Motor neuron (in vitro differentiated cells): ENCODE measurements at regions not wholly inside any gene's neighbourhood (a gene's known extent, or its start where the extent isn't known, plus 50 kb on each side); places are given as distances from the start of the nearest gene placed in this dataset.
"Not testable (repeated sequence)": the region's sequence is repeated elsewhere in the genome, so short reads cannot be mapped to it uniquely, and the experiment has no call there.

ENCODE experiments used
- ATAC-seq, 8 experiments: fragments of 200-7000 bp; cut with Tn5 transposase; replicated peaks in 6 of 8; 2 replicates each; pipeline ENCODE4 v1.8.0; 2021; ENCODE audit warnings: mild to moderate bottlenecking in 8 of 8, moderate library complexity in 8 of 8
- H3K27ac ChIP-seq, 2 donors: fragments of 250-450 bp; sonication (Bioruptor Pico); 2 replicates each; pipeline ENCODE4 v1.9.0; 2021; ENCODE audit warnings: antibody characterized with exemption in 2 of 2, mild to moderate bottlenecking in 2 of 2, moderate library complexity in 1 of 2
- H3K4me1 ChIP-seq, 2 donors: fragments of 250-450 bp; sonication (Bioruptor Pico); replicated peaks in 1 of 2; 2 replicates each; pipeline ENCODE4 v1.6.1; 2021; ENCODE audit warnings: antibody characterized with exemption in 2 of 2, mild to moderate bottlenecking in 2 of 2, moderate library complexity in 1 of 2
- H3K4me3 ChIP-seq, 5 donors: fragments of 250-450 bp; sonication (Bioruptor Pico); 2 replicates each; pipeline ENCODE4 v1.9.0; 2021; ENCODE audit warnings: antibody characterized with exemption in 5 of 5, mild to moderate bottlenecking in 5 of 5, moderate library complexity in 4 of 5
- WGBS, 10 experiments: fragments of 450-650 bp; shearing (Covaris generic); methylation state at CpG; one replicate each; pipeline ENCODE4 v1.0.0; 2022; 5-methylcytosine and 5-hydroxymethylcytosine counted together
- in situ Hi-C, 9 experiments: fragments of 400-800 bp; cut with MboI; loops; one replicate each; pipeline ENCODE4 v1.15.0; 2021; ENCODE audit warnings: low sequenced_read_pairs in 9 of 9, low pct_unique_long_range_greater_than_20kb in 2 of 9; ENCODE audit not compliant: unreplicated experiment in 9 of 9

DNA sequence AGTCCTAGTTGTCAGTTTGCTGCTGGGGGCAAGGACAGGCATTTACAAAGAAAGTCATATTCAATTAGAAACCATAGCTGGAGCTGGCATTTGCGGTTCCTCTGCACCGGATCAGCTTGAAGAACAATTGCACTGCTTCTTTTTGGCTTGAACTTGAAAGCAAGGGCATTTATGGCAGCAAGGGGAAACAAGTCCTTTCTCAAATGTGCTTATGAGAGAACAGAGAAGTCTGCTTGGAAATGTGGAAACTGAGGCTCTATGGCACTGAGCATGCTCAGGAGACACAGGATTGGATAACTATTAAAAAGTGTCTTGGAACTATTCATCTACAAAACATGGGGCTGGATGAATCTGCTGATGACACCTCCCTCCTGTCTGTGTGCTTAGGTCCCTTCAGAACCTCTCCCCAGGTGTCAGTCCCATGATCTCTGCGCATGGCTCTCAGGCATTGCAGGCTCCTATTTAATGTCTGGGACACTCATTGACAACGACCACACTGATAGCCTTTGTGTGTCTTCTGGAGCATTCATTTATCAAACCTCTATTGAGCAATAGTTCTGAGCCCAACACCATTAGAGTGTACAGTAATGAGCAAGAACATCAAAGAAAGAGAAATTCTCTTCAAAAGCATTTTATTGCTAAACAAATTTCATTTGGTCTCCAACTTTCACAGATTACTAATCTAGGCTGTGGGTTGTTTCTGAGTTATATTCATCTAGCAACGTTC is 353.6 kb downstream of the ANAPC1 start:
- in situ Hi-C loops, H3K4me3 ChIP-seq, H3K4me1 ChIP-seq, H3K27ac ChIP-seq, ATAC-seq: not testable (repeated sequence)
- no CpG with 5 or more reads among the region's 5 CpGs for WGBS, 10 experiments

DNA sequence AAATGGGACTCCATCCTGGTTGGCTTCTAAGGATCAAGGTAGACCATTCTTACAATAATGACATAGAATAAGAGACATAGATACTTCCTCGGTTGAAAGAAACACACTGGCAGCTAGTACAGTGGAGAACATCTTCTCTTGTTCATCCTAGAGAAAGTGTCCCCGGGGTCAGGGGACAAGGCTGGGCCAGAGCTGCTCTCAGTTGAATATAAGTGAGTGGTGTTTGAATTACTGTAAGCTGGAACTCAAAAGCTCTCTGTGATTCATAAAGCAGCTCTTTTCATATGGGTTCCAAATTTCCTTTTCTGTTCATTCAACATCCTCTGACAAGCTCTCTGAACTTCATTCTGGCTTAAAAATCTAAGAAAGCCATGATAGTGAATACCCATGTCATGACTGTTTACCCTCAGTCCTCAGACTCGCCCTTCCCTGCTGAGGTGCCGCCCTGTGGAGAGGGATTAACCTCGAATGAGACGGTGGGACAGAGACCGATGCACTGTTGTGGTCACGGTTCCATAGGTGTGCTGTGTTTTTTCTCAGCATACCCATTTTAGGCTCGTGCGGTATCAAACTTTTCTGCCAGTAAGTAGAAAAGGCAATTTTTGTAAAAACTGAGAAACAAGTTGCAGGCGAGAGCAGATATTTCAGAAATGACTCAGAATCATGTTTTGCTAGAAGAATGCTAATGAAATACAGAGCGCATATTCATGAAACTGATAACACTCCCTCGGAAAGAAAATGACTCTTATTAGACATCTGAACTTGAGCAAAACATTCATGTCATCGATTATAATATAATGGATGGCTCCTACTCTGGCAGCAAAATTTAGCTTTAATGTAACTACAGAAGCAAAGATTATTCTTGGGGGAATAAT is 351.1 kb downstream of the ANAPC1 start:
- peak in 6 of 8 experiments; percentile 8 to 72 (median 56) for ATAC-seq
- H3K4me1 ChIP-seq, H3K27ac ChIP-seq, H3K4me3 ChIP-seq, in situ Hi-C loops: not testable (repeated sequence)
- WGBS, 10 experiments = no CpG with 5 or more reads among the region's 14 CpGs

DNA sequence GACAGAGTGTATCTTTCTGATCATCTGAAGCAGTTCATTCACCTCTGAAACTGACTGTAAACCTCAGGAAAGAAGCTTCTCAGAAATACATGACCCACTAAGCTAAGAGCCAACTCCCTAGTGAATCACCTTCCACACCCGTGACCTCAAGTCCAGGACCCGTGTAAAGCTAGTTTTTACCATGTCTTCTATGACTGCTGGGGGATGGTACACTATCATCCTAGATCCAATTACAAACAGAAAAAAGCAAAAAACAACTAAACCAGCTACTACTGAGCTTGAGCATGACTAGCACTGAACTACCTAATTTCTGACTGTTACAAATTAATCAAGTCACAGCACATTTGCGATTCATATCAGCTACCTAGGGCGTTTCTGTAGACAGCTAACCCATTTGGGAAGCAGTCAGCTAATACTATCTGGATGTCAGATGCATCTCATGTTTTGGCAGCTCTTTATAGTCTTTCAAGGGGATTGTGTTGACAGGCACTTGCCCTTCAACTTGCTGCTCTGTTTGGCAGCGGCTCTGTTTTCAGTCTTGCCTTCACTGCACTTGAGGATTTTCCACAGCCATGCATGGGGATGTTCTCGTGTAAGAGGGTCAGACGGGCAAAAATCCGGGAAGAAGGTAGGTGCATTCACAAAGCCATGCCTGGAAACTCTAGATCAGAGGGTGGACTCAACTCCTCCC is 350.3 kb downstream of the ANAPC1 start:
- H3K4me1 ChIP-seq, H3K4me3 ChIP-seq, H3K27ac ChIP-seq, in situ Hi-C loops: not testable (repeated sequence)
- WGBS, 10 experiments = 90% methylated on average over 2 of the region's 8 CpGs; no CpG with 5 or more reads in 9 of the 10 experiments
- ATAC-seq = peak in 7 of 8 experiments; percentile 40 to 76 (median 50)

DNA sequence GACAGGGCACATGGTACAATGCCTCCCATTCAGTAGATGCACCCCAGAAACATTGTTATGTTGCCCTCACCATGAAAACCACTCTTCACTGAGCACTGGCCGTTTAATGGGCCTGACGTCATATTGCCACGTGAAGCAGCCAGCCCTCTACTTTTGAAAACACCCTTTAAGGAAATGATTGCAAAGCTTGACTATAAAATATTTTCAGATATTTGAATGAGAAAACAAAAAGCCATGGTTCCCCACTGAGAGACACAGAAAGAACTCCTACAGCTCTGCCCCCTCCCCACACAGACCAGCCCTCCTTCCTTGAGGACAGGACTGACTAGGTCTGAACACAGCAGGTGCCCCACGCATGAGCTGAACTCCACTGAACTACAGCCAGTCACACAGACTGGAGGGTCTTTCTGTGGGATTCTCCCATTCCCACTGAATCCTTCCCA is 349.1 kb downstream of the ANAPC1 start:
- WGBS, 10 experiments = 0 to 56% (median 35%) methylated on average over 1 to 4 of the region's 4 CpGs; no CpG with 5 or more reads in 4 of the 10 experiments
- in situ Hi-C loops = no loop called here
- H3K4me1 ChIP-seq = peaks cover 5 to 7% of the 10 kb centered on the region in 2 donors
- peak in 5 of 8 experiments; percentile 52 to 83 (median 74) for ATAC-seq
- H3K27ac ChIP-seq = no peak overlapping the region
- H3K4me3 ChIP-seq = no peak overlapping the region

- H3K4me3 ChIP-seq = no peak overlapping the region
- in situ Hi-C loops = no loop called here
- ATAC-seq = no peak
- H3K4me1 ChIP-seq = peaks cover 5 to 7% of the 10 kb centered on the region in 2 donors
- H3K27ac ChIP-seq = no peak overlapping the region
- 22 to 100% (median 80%) methylated on average over 1 of the region's 1 CpG; no CpG with 5 or more reads in 3 of the 10 experiments for WGBS, 10 experiments
These were observed 348.6 kb downstream of the ANAPC1 start for GRCh38 chr2:111535404-111535803.

GRCh38 chr2:111537078-111537655 is 346.8 kb downstream of the ANAPC1 start:
- 87 to 100% (median 93%) methylated on average over 1 to 11 of the region's 15 CpGs; no CpG with 5 or more reads in 2 of the 10 experiments for WGBS, 10 experiments
- in situ Hi-C loops = no loop called here
- Histone ChIP-seq H3K4me1 (peaks cover 5 to 7% of the 10 kb centered on the region in 2 donors), H3K27ac (no peak overlapping the region), H3K4me3 (no peak overlapping the region)
- no peak for ATAC-seq

DNA sequence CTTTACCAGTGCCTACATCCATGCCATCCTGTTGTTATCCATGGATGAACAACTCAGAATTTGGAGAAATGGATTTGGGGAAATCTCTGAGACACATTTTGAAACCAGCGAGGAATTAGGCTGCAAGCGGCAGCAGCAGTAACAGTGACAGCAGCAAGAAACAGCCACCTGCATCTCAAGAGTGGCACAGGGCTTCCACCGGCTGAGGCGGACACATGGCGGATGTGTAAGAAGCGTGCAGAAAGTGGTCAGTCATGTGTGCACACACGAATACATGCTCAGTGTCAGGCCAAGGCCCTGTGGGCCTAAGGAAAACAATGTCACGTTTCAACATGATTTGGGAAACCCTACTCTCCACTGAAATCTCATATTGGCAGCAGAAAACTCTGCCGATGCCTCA is 344.0 kb downstream of the ANAPC1 start:
- H3K4me1 ChIP-seq, H3K4me3 ChIP-seq, in situ Hi-C loops, ATAC-seq, H3K27ac ChIP-seq: not testable (repeated sequence)
- no CpG with 5 or more reads among the region's 9 CpGs for WGBS, 10 experiments

GRCh38 chr2:111542120-111542774 is 341.7 kb downstream of the ANAPC1 start:
- ATAC-seq, in situ Hi-C loops, H3K4me1 ChIP-seq, H3K4me3 ChIP-seq, H3K27ac ChIP-seq: not testable (repeated sequence)
- 60% methylated on average over 1 of the region's 2 CpGs; no CpG with 5 or more reads in 9 of the 10 experiments for WGBS, 10 experiments

DNA sequence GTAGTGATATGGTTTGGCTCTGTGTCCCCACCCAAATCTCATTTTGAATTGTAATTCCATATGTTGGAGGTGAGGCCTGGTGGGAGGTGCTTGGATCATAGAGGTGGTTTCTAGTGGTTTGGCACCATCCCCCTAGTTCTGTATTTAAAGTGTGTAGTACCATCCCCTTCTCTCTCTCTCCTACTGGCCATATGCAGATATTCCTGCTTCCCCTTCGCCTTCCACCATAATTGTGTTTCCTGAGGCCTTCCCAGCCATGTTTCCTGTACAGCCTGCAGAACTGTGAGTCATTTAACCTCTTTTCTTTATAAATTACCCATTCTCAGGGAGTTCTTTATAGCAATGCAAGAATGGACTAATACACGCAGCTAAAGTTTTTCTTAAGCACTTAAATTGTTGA is 340.0 kb downstream of the ANAPC1 start:
- no CpG with 5 or more reads among the region's 2 CpGs for WGBS, 10 experiments
- ATAC-seq = not testable (repeated sequence)

GRCh38 chr2:111545723-111546431 is 338.1 kb downstream of the ANAPC1 start:
- no CpG with 5 or more reads among the region's 7 CpGs for WGBS, 10 experiments

More for the DNA sequence above, 340.0 kb downstream of the ANAPC1 start:
- in situ Hi-C loops, H3K27ac ChIP-seq, H3K4me3 ChIP-seq, H3K4me1 ChIP-seq: not testable (repeated sequence)

DNA sequence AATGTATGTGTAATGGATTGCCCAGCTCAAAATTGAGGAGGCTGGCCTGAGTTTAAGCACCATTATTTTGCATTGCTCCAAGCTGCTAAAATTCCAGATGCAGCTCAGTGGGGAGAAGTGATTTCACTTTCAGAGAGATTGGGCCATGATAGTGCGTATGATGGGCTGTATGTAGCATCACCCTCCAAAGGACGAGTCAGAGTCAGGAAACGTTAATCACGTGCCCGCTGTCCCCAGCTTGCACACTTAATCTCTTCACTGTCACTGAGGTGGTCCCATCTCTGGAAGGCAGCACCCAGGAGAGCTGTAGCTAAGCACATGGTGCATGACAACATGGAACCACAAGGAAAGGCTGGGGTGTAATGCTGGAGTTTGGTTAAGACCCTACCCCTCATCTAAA is 337.4 kb downstream of the ANAPC1 start:
- H3K27ac ChIP-seq, H3K4me1 ChIP-seq, H3K4me3 ChIP-seq, in situ Hi-C loops: not testable (repeated sequence)
- ATAC-seq = peak in 4 of 8 experiments; percentile 18 to 85 (median 30)
- WGBS, 10 experiments = no CpG with 5 or more reads among the region's 5 CpGs

More at GRCh38 chr2:111545723-111546431, 338.1 kb downstream of the ANAPC1 start:
- ATAC-seq = peak in 2 of 8 experiments; percentile 41 to 45
- H3K4me3 ChIP-seq, in situ Hi-C loops, H3K27ac ChIP-seq, H3K4me1 ChIP-seq: not testable (repeated sequence)

DNA sequence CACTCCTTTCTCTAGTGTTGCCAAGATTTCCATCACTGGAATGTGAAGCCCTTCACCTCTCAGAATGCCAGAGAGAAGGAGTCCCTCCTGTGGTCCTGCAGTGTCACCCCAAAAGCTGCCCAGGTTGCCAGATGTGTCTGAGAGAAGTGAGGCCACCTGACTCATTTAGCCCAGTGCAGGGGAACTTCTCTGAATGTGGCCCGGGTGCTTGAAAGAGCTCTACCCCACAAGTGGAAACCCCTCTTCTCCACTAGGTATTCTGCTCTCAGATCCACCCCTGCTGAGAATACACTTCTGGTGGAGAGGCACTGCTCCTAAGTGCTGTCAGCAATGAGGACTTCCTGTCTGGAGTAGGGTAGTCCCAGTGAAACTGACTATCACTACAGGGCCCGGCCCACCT is 334.8 kb downstream of the ANAPC1 start:
- WGBS, 10 experiments = no CpG with 5 or more reads among the region's 2 CpGs
- H3K4me1 ChIP-seq, in situ Hi-C loops, H3K27ac ChIP-seq, ATAC-seq, H3K4me3 ChIP-seq: not testable (repeated sequence)
